NCI-H524 (cell line): ENCODE measurements at regions not wholly inside any gene's neighbourhood (a gene's known extent, or its start where the extent isn't known, plus 50 kb on each side); places are given as distances from the start of the nearest gene placed in this dataset.
A peak's percentile ranks its signal among the peaks of the same experiment; 100 is the strongest.

ENCODE experiments used
- DNase-seq, 2 experiments: peaks; one replicate each; lab custom pipeline; 2025; lab: John Stamatoyannopoulos, UW

- DNase-seq, result no peak
Measured at GRCh38 chr14:75333606-75334548, 55.2 kb downstream of the FOS start.

- no peak for DNase-seq
Measured at GRCh38 chr14:75334549-75335051, 56.0 kb downstream of the FOS start.

GRCh38 chr14:75335571-75335970 lies 56.9 kb downstream of the FOS start:
- no peak for DNase-seq

- DNase-seq, result no peak
Measured at GRCh38 chr14:75338398-75338797, 59.8 kb downstream of the FOS start.

GRCh38 chr14:75339059-75339458 lies 60.4 kb downstream of the FOS start:
- DNase-seq, result no peak

- peak in 1 of 2 experiments; percentile 16 for DNase-seq
Measured at GRCh38 chr14:75340921-75341320, 62.3 kb downstream of the FOS start.

- DNase-seq, result no peak
Measured at GRCh38 chr14:75341620-75342019, 63.0 kb downstream of the FOS start.

- DNase-seq, result no peak
Measured at GRCh38 chr14:75342762-75343599, 64.4 kb downstream of the FOS start.

GRCh38 chr14:75343911-75344310 lies 65.3 kb downstream of the FOS start:
- no peak for DNase-seq

- no peak for DNase-seq
Measured at GRCh38 chr14:75344411-75344810, 65.8 kb downstream of the FOS start.

GRCh38 chr14:75350505-75351060 lies 72.0 kb downstream of the FOS start:
- no peak for DNase-seq

GRCh38 chr14:75359098-75359497 lies 68.7 kb upstream of the JDP2 start:
- DNase-seq, result no peak

GRCh38 chr14:75361041-75361440 lies 66.8 kb upstream of the JDP2 start:
- DNase-seq, result no peak

GRCh38 chr14:75361751-75362433 lies 65.9 kb upstream of the JDP2 start:
- no peak for DNase-seq

GRCh38 chr14:75363130-75363529 lies 64.7 kb upstream of the JDP2 start:
- DNase-seq, result no peak

GRCh38 chr14:75363570-75364227 lies 64.1 kb upstream of the JDP2 start:
- no peak for DNase-seq

GRCh38 chr14:75365116-75365515 lies 62.7 kb upstream of the JDP2 start:
- DNase-seq, result no peak

- DNase-seq, result no peak
Measured at GRCh38 chr14:75366963-75367362, 60.9 kb upstream of the JDP2 start.

- no peak for DNase-seq
Measured at GRCh38 chr14:75368333-75368732, 59.5 kb upstream of the JDP2 start.

GRCh38 chr14:75369506-75369905 lies 58.3 kb upstream of the JDP2 start:
- DNase-seq, result no peak
